HCT116 (cell line): ENCODE measurements at regions not wholly inside any gene's neighbourhood (a gene's known extent, or its start where the extent isn't known, plus 50 kb on each side); places are given as distances from the start of the nearest gene placed in this dataset.

Experiments
- ATAC-seq: fragments of 200-7000 bp; cut with Tn5 transposase; 2 replicates; pipeline ENCODE4 v1.9.1; 2020; ENCODE audit warnings: mild to moderate bottlenecking, moderate library complexity
- BruUV-seq: library from RNA; stranded (reverse); fragments of 400-500 nt; replicated peaks from 2 replicates; lab custom pipeline; 2021; lab: Mats Ljungman, UMichigan
- CTCF ChIA-PET: fragments of 300-600 bp; sonication (Branson Sonifier 250); formaldehyde crosslinking; loops from one replicate; lab custom pipeline; 2021; ENCODE audit warnings: antibody characterized with exemption; lab: Charles Lee
- POLR2A ChIA-PET: fragments of 300-600, 350-600 bp; sonication (Branson Sonifier 250); formaldehyde crosslinking; loops from one replicate; lab custom pipeline; 2021; ENCODE audit warnings: antibody characterized with exemption; lab: Charles Lee
- RAD21 ChIA-PET, 2 experiments: fragments of 300-600 bp; sonication (Branson Sonifier 250); formaldehyde crosslinking; loops; one replicate each; lab custom pipeline; 2023; ENCODE audit warnings: low total read pairs in 2 of 2; ENCODE audit not compliant: uncharacterized antibody in 2 of 2, unreplicated experiment in 2 of 2, low non-redundant PET in 1 of 2; lab: Charles Lee
- DNase-seq: peaks from one replicate; pipeline ENCODE4 v3.0.0-alpha.2; 2010; ENCODE audit warnings: low read depth, low spot score
- H2AFZ ChIP-seq: fragments of 200-600 bp; shearing (Covaris generic), sonication (generic); 2 replicates; pipeline ENCODE4 v1.6.1; 2017; ENCODE audit warnings: low read depth, mixed run types, mixed read lengths, antibody characterized with exemption, low read length; ENCODE audit not compliant: poor library complexity, severe bottlenecking
- H3K27ac ChIP-seq: 2 replicates; pipeline ENCODE4 v1.5.1; 2012; ENCODE audit warnings: low read depth, low read length
- H3K27me3 ChIP-seq: fragments of 200-600 bp; sonication (generic); 2 replicates; pipeline ENCODE4 v1.6.1; 2016; ENCODE audit warnings: mixed run types, low read length, mixed read lengths; ENCODE audit not compliant: insufficient read depth
- H3K36me3 ChIP-seq, 2 experiments: fragments of 200-500 bp in 1 of 2; fragments of 200-600 bp in 1 of 2; sonication (Bioruptor generic) in 1 of 2; sonication (generic) in 1 of 2; 2 replicates each; pipeline versions ENCODE4 v1.5.1 to v1.6.1; 2014 to 2016; ENCODE audit warnings: low read length in 2 of 2, inconsistent platforms in 1 of 2, mixed read lengths in 1 of 2, mixed run types in 1 of 2; ENCODE audit not compliant: insufficient read depth in 2 of 2, control insufficient read depth in 1 of 2
- H3K4me1 ChIP-seq, 2 experiments: fragments of 200-600 bp in 1 of 2; sonication (generic) in 1 of 2; 2 replicates each; pipeline versions ENCODE4 v1.5.1 to v1.6.1; 2012 to 2017; ENCODE audit warnings: low read length in 2 of 2, inconsistent platforms in 1 of 2, mild to moderate bottlenecking in 1 of 2, mixed read lengths in 1 of 2, mixed run types in 1 of 2, moderate library complexity in 1 of 2; ENCODE audit not compliant: insufficient read depth in 2 of 2, control insufficient read depth in 1 of 2
- H3K4me2 ChIP-seq: fragments of 200-600 bp; sonication (generic); 2 replicates; pipeline ENCODE4 v1.6.1; 2017; ENCODE audit warnings: mixed run types, low read length, mixed read lengths
- H3K4me3 ChIP-seq, 2 experiments: fragments of 200-600 bp in 1 of 2; sonication (generic) in 1 of 2; replicated peaks in 1 of 2; 2 replicates each; pipeline ENCODE4 v1.5.1; 2011 to 2016; ENCODE audit warnings: low read length in 2 of 2, control low read depth in 1 of 2, low read depth in 1 of 2, mild to moderate bottlenecking in 1 of 2, mixed read lengths in 1 of 2, mixed run types in 1 of 2
- H3K79me2 ChIP-seq: fragments of 200-600 bp; sonication (generic); 2 replicates; pipeline ENCODE4 v1.6.1; 2017; ENCODE audit warnings: mild to moderate bottlenecking, mixed run types, low read length, moderate library complexity, mixed read lengths; ENCODE audit not compliant: insufficient read depth
- H3K9ac ChIP-seq: fragments of 200-600 bp; sonication (generic); 2 replicates; pipeline ENCODE4 v1.6.1; 2016; ENCODE audit warnings: low read length, mixed read lengths
- H3K9me2 ChIP-seq: fragments of 200-600 bp; sonication (generic), shearing (Covaris generic); 2 replicates; pipeline ENCODE4 v1.6.1; 2017; ENCODE audit warnings: mixed run types, mild to moderate bottlenecking, moderate library complexity; ENCODE audit not compliant: insufficient read depth
- H3K9me3 ChIP-seq, 2 experiments: fragments of 200-500 bp in 1 of 2; fragments of 200-600 bp in 1 of 2; sonication (Bioruptor generic) in 1 of 2; sonication (generic) in 1 of 2; 2 replicates each; pipeline ENCODE4 v1.6.1; 2014 to 2017; ENCODE audit warnings: low read length in 2 of 2, mixed read lengths in 2 of 2, inconsistent platforms in 1 of 2, low read depth in 1 of 2, mild to moderate bottlenecking in 1 of 2, mixed run types in 1 of 2, moderate library complexity in 1 of 2; ENCODE audit not compliant: control insufficient read depth in 1 of 2, insufficient read depth in 1 of 2
- H4K20me1 ChIP-seq: fragments of 200-600 bp; sonication (generic), shearing (Covaris generic); 2 replicates; pipeline ENCODE4 v1.6.1; 2017; ENCODE audit warnings: mixed run types, mild to moderate bottlenecking, moderate library complexity; ENCODE audit not compliant: insufficient read depth
- CBX3 ChIP-seq: IDR thresholded peaks from 2 replicates; pipeline ENCODE4 v1.6.1; 2012; ENCODE audit warnings: low read depth
- CEBPB ChIP-seq: IDR thresholded peaks from 2 replicates; pipeline ENCODE4 v1.6.1; 2012; ENCODE audit warnings: low read depth
- EZH2phosphoT487 ChIP-seq: fragments of 200-600 bp; IDR thresholded peaks from 2 replicates; pipeline ENCODE4 v1.6.1; 2018; ENCODE audit warnings: antibody characterized with exemption, borderline replicate concordance
- POLR2AphosphoS5 ChIP-seq: IDR thresholded peaks from 2 replicates; pipeline ENCODE4 v1.6.1; 2011; ENCODE audit warnings: mild to moderate bottlenecking, low read depth, low read length, moderate library complexity
- TCF7L2 ChIP-seq: IDR thresholded peaks from 2 replicates; pipeline ENCODE4 v1.7.0; 2011; ENCODE audit warnings: borderline replicate concordance, inconsistent platforms; ENCODE audit not compliant: insufficient read depth, insufficient read length; ENCODE audit errors: extremely low read depth
- YY1 ChIP-seq: IDR thresholded peaks from 2 replicates; pipeline ENCODE4 v1.6.1; 2011; ENCODE audit warnings: low read length, low read depth, moderate library complexity, mild to moderate bottlenecking; ENCODE audit not compliant: insufficient replicate concordance; ENCODE audit errors: extremely low read depth
- intact Hi-C: fragments of 100-400 bp; cut with micrococcal nuclease; formaldehyde crosslinking; loops from 2 replicates; pipeline ENCODE4 v1.10.0; 2022
- TF ChIP-seq, protein P1 (sequence below): IDR thresholded peaks from 2 replicates; pipeline ENCODE4 v1.6.1; 2011; ENCODE audit warnings: mild to moderate bottlenecking, low read length, moderate library complexity; ENCODE audit not compliant: insufficient replicate concordance; ENCODE audit errors: extremely low read depth

DNA sequence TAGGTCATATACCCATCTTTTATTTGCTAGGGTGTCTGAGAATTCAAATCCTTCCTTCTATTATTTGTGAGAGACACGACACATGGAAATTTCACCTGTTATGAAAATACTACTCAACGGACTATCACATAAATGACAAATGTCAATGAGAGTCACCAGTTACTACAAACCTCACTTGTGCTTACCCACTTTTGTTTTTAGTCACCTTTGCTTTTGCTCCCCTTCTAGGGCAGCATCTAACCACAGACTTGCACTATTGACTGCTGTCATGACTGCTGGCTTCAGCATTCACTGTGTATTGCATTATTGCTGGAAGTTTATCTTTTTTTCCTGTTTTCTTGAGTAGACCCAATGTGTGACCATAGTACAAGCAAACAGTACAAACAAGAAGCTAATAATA is 1048.0 kb downstream of the PLA2G4A start:
- no peak overlapping the region for H3K9ac ChIP-seq
- no peaks in the 10 kb centered on the region for H3K4me1 ChIP-seq
- no peak for TF ChIP-seq YY1
- TF ChIP-seq EZH2phosphoT487: no peak
- TF ChIP-seq TCF7L2: no peak
- no peak for TF ChIP-seq CEBPB
- TF ChIP-seq, all 23 proteins: peak for 0
- ChIA-PET POLR2A (no interaction called here), CTCF (no interaction called here), RAD21 (no interaction called here)
- H3K27me3 ChIP-seq: no peaks in the 10 kb centered on the region
- ATAC-seq (no peak), DNase-seq (no peak)
- H3K4me2 ChIP-seq: no peak overlapping the region
- no peaks in the 10 kb centered on the region for H3K79me2 ChIP-seq
- intact Hi-C loops: no loop called here
- H3K9me3 ChIP-seq: no peaks in the 10 kb centered on the region
- BruUV-seq: no TSS peak
- H3K36me3 ChIP-seq: no peaks in the 10 kb centered on the region
- no peaks in the 10 kb centered on the region for H4K20me1 ChIP-seq
- no peak overlapping the region for H3K4me3 ChIP-seq
- no peak overlapping the region for H2AFZ ChIP-seq
- H3K27ac ChIP-seq: no peak overlapping the region
- H3K9me2 ChIP-seq: no peaks in the 10 kb centered on the region

DNA sequence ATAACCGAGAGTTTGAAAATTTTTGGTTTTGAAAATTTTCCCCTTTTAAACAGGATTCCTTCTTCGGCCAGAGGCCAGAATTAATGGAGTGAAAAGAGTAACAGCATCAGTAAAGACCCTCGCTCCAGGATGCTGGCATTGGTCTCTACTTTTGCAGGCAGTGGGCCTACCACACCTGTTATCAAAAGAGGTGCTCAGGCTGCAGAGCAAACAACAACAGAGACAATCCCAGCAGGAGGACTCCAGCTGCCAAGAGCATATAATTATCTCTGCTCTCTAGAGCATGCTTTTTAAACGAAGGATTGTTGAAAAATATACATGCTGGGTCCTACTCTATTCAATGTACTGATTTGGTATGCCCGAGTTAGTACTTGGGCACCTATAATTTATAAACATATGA is 1048.5 kb downstream of the PLA2G4A start:
- Histone ChIP-seq H3K4me1 (no peaks in the 10 kb centered on the region), H3K9ac (no peak overlapping the region), H3K27ac (no peak overlapping the region), H3K9me3 (no peaks in the 10 kb centered on the region), H2AFZ (no peak overlapping the region), H3K36me3 (no peaks in the 10 kb centered on the region), H3K27me3 (no peaks in the 10 kb centered on the region), H3K79me2 (no peaks in the 10 kb centered on the region), H3K9me2 (no peaks in the 10 kb centered on the region)
- POLR2A ChIA-PET: no interaction called here
- DNase-seq: no peak
- RAD21 ChIA-PET: no interaction called here
- ATAC-seq: no peak
- TF ChIP-seq, protein P1, sequence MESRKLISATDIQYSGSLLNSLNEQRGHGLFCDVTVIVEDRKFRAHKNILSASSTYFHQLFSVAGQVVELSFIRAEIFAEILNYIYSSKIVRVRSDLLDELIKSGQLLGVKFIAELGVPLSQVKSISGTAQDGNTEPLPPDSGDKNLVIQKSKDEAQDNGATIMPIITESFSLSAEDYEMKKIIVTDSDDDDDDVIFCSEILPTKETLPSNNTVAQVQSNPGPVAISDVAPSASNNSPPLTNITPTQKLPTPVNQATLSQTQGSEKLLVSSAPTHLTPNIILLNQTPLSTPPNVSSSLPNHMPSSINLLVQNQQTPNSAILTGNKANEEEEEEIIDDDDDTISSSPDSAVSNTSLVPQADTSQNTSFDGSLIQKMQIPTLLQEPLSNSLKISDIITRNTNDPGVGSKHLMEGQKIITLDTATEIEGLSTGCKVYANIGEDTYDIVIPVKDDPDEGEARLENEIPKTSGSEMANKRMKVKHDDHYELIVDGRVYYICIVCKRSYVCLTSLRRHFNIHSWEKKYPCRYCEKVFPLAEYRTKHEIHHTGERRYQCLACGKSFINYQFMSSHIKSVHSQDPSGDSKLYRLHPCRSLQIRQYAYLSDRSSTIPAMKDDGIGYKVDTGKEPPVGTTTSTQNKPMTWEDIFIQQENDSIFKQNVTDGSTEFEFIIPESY: no peak
- TF ChIP-seq CBX3 (no peak), YY1 (no peak), POLR2AphosphoS5 (no peak), TCF7L2 (no peak), CEBPB (no peak)
- TF ChIP-seq, all 23 proteins: peak for 0
- intact Hi-C loops: no loop called here
- Histone ChIP-seq H3K4me3 (no peak overlapping the region), H3K4me2 (no peak overlapping the region), H4K20me1 (no peaks in the 10 kb centered on the region)
- CTCF ChIA-PET: no interaction called here
- no TSS peak for BruUV-seq
